ENCODE measurements at regions not wholly inside any gene's neighbourhood (a gene's known extent, or its start where the extent isn't known, plus 50 kb on each side); places are given as distances from the start of the nearest gene placed in this dataset.
"Not testable (repeated sequence)": the region's sequence is repeated elsewhere in the genome, so short reads cannot be mapped to it uniquely, and the experiment has no call there.

- no peak for DNase-seq
Observed at GRCh38 chr12:124471828-124472227, 95.6 kb downstream of the NCOR2 start.

- DNase-seq = no peak
Observed at GRCh38 chr12:124470806-124471205, 96.6 kb downstream of the NCOR2 start.

- DNase-seq = no peak
Observed at GRCh38 chr12:124470139-124470538, 97.3 kb downstream of the NCOR2 start.

GRCh38 chr12:124469193-124469888 lies 98.1 kb downstream of the NCOR2 start:
- DNase-seq = peak; percentile 15

- not testable (repeated sequence) for DNase-seq
Observed at GRCh38 chr12:124467549-124467948, 99.9 kb downstream of the NCOR2 start.

GRCh38 chr12:124466216-124467128 lies 100.9 kb downstream of the NCOR2 start:
- peak; percentile 76 for DNase-seq

- DNase-seq = no peak
Observed at GRCh38 chr12:124465473-124465872, 101.9 kb downstream of the NCOR2 start.

- no peak for DNase-seq
Observed at GRCh38 chr12:124464830-124465229, 102.6 kb downstream of the NCOR2 start.

GRCh38 chr12:124464062-124464461 lies 103.3 kb downstream of the NCOR2 start:
- no peak for DNase-seq

GRCh38 chr12:124463341-124463921 lies 104.0 kb downstream of the NCOR2 start:
- no peak for DNase-seq

GRCh38 chr12:124462750-124463149 lies 104.7 kb downstream of the NCOR2 start:
- DNase-seq = no peak

- DNase-seq = no peak
Observed at GRCh38 chr12:124461851-124462623, 105.4 kb downstream of the NCOR2 start.

GRCh38 chr12:124461241-124461673 lies 106.2 kb downstream of the NCOR2 start:
- DNase-seq = no peak

- DNase-seq = no peak
Observed at GRCh38 chr12:124460771-124461170, 106.6 kb downstream of the NCOR2 start.

- DNase-seq = no peak
Observed at GRCh38 chr12:124459852-124460645, 107.4 kb downstream of the NCOR2 start.

GRCh38 chr12:124458992-124459851 lies 108.2 kb downstream of the NCOR2 start:
- no peak for DNase-seq

GRCh38 chr12:124458220-124458991 lies 109.0 kb downstream of the NCOR2 start:
- no peak for DNase-seq

GRCh38 chr12:124457287-124458219 lies 109.9 kb downstream of the NCOR2 start:
- peak; percentile 37 for DNase-seq

GRCh38 chr12:124456652-124457152 lies 110.7 kb downstream of the NCOR2 start:
- no peak for DNase-seq
